DMS153 (cell line): ENCODE measurements at regions not wholly inside any gene's neighbourhood (a gene's known extent, or its start where the extent isn't known, plus 50 kb on each side); places are given as distances from the start of the nearest gene placed in this dataset.
"Not testable (repeated sequence)": the region's sequence is repeated elsewhere in the genome, so short reads cannot be mapped to it uniquely, and the experiment has no call there.

Experiments
- DNase-seq: peaks from one replicate; lab custom pipeline; 2025; lab: John Stamatoyannopoulos, UW

- not testable (repeated sequence) for DNase-seq
Measured at GRCh38 chr1:2851918-2852317, 50.4 kb upstream of the TTC34 start.

- no peak for DNase-seq
Measured at GRCh38 chr1:2853711-2854110, 52.2 kb upstream of the TTC34 start.

- DNase-seq: no peak
Measured at GRCh38 chr1:2854151-2854550, 52.7 kb upstream of the TTC34 start.

GRCh38 chr1:2854611-2855010 lies 53.1 kb upstream of the TTC34 start:
- no peak for DNase-seq

GRCh38 chr1:2855206-2856065 lies 53.9 kb upstream of the TTC34 start:
- no peak for DNase-seq

GRCh38 chr1:2856066-2856390 lies 54.5 kb upstream of the TTC34 start:
- DNase-seq: no peak

GRCh38 chr1:2856676-2857375 lies 55.3 kb upstream of the TTC34 start:
- no peak for DNase-seq

- no peak for DNase-seq
Measured at GRCh38 chr1:2857521-2857920, 56.0 kb upstream of the TTC34 start.

- no peak for DNase-seq
Measured at GRCh38 chr1:2858676-2859075, 57.2 kb upstream of the TTC34 start.

GRCh38 chr1:2859219-2859880 lies 57.9 kb upstream of the TTC34 start:
- no peak for DNase-seq

- no peak for DNase-seq
Measured at GRCh38 chr1:2859881-2860430, 58.5 kb upstream of the TTC34 start.

GRCh38 chr1:2860476-2861142 lies 59.1 kb upstream of the TTC34 start:
- DNase-seq: no peak

- DNase-seq: no peak
Measured at GRCh38 chr1:2861143-2861987, 59.9 kb upstream of the TTC34 start.

- no peak for DNase-seq
Measured at GRCh38 chr1:2861988-2862813, 60.7 kb upstream of the TTC34 start.

GRCh38 chr1:2862814-2863647 lies 61.5 kb upstream of the TTC34 start:
- no peak for DNase-seq

- no peak for DNase-seq
Measured at GRCh38 chr1:2863648-2863963, 62.1 kb upstream of the TTC34 start.

GRCh38 chr1:2864203-2864905 lies 62.9 kb upstream of the TTC34 start:
- no peak for DNase-seq

GRCh38 chr1:2865000-2865399 lies 63.5 kb upstream of the TTC34 start:
- no peak for DNase-seq
